Osteoblast (primary cell): ENCODE measurements at regions not wholly inside any gene's neighbourhood (a gene's known extent, or its start where the extent isn't known, plus 50 kb on each side); places are given as distances from the start of the nearest gene placed in this dataset.

Experiments used
- DNase-seq: peaks from one replicate; pipeline ENCODE4 v3.0.0; 2011; ENCODE audit warnings: low spot score, mixed read lengths; ENCODE audit not compliant: insufficient read length; ENCODE audit errors: missing footprints
- H2AFZ ChIP-seq: 2 replicates; pipeline ENCODE4 v1.6.0; 2011; ENCODE audit warnings: mild to moderate bottlenecking, low read length
- H3K27ac ChIP-seq: 2 replicates; pipeline ENCODE4 v1.5.1; 2011; ENCODE audit warnings: mild to moderate bottlenecking, low read depth, low read length, moderate library complexity
- H3K27me3 ChIP-seq: 2 replicates; pipeline ENCODE4 v1.6.0; 2012; ENCODE audit warnings: mild to moderate bottlenecking, control low read depth, inconsistent platforms, low read length, moderate library complexity; ENCODE audit not compliant: insufficient read depth
- H3K36me3 ChIP-seq: 2 replicates; pipeline ENCODE4 v1.5.1; 2011; ENCODE audit warnings: mild to moderate bottlenecking, low read length, control low read depth, moderate library complexity; ENCODE audit not compliant: insufficient read depth
- H3K4me1 ChIP-seq: 2 replicates; pipeline ENCODE4 v1.5.1; 2011; ENCODE audit warnings: mild to moderate bottlenecking, low read length, control low read depth, moderate library complexity; ENCODE audit not compliant: insufficient read depth
- H3K4me2 ChIP-seq: 2 replicates; pipeline ENCODE4 v1.6.0; 2011; ENCODE audit warnings: mild to moderate bottlenecking, low read length; ENCODE audit not compliant: insufficient read depth
- H3K4me3 ChIP-seq: fragments of 200-600 bp; sonication (generic); 3 replicates; pipeline ENCODE4 v1.5.1; 2012; ENCODE audit warnings: mild to moderate bottlenecking, low read length, inconsistent platforms; ENCODE audit not compliant: insufficient read depth
- H3K79me2 ChIP-seq: 2 replicates; pipeline ENCODE4 v1.6.0; 2012; ENCODE audit warnings: mild to moderate bottlenecking, low read length, control low read depth, inconsistent platforms; ENCODE audit not compliant: insufficient read depth
- H3K9me3 ChIP-seq: 2 replicates; pipeline ENCODE4 v1.5.1; 2011; ENCODE audit warnings: low read depth, low read length, control low read depth
- H4K20me1 ChIP-seq: 2 replicates; pipeline ENCODE4 v1.6.0; 2012; ENCODE audit warnings: mild to moderate bottlenecking, low read length, control low read depth; ENCODE audit not compliant: insufficient read depth
- CTCF ChIP-seq: IDR thresholded peaks from 2 replicates; pipeline ENCODE4 v1.5.1; 2011; ENCODE audit warnings: mild to moderate bottlenecking, low read depth, low read length, moderate library complexity; ENCODE audit errors: extremely low read depth

GRCh38 chr4:184563621-184564020 is 85.6 kb downstream of the CASP3 start:
- no peak for TF ChIP-seq CTCF
- Histone ChIP-seq H3K4me3 (no peak overlapping the region), H3K4me2 (no peak overlapping the region), H3K27me3 (no peaks in the 10 kb centered on the region), H2AFZ (no peak overlapping the region), H3K9me3 (no peaks in the 10 kb centered on the region), H4K20me1 (no peaks in the 10 kb centered on the region), H3K27ac (no peak overlapping the region), H3K79me2 (no peaks in the 10 kb centered on the region), H3K4me1 (no peaks in the 10 kb centered on the region), H3K36me3 (no peaks in the 10 kb centered on the region)
- no peak for DNase-seq

- no peaks in the 10 kb centered on the region for H3K4me1 ChIP-seq
- H3K36me3 ChIP-seq = no peaks in the 10 kb centered on the region
- H3K9me3 ChIP-seq = no peaks in the 10 kb centered on the region
- H3K4me3 ChIP-seq = no peak overlapping the region
- no peaks in the 10 kb centered on the region for H3K27me3 ChIP-seq
- H2AFZ ChIP-seq = no peak overlapping the region
- no peak for DNase-seq
- no peak for TF ChIP-seq CTCF
- no peaks in the 10 kb centered on the region for H3K79me2 ChIP-seq
- H3K4me2 ChIP-seq = no peak overlapping the region
- no peak overlapping the region for H3K27ac ChIP-seq
- no peaks in the 10 kb centered on the region for H4K20me1 ChIP-seq
Observed at GRCh38 chr4:184558996-184559395, 84.6 kb upstream of the IRF2 start.

- no peak for DNase-seq
- no peaks in the 10 kb centered on the region for H3K4me1 ChIP-seq
- no peak overlapping the region for H3K27ac ChIP-seq
- no peak overlapping the region for H3K4me3 ChIP-seq
- no peaks in the 10 kb centered on the region for H4K20me1 ChIP-seq
- H3K9me3 ChIP-seq = no peaks in the 10 kb centered on the region
- H3K27me3 ChIP-seq = peaks cover 3% of the 10 kb centered on the region
- no peaks in the 10 kb centered on the region for H3K36me3 ChIP-seq
- no peak for TF ChIP-seq CTCF
- no peak overlapping the region for H3K4me2 ChIP-seq
- H3K79me2 ChIP-seq = no peaks in the 10 kb centered on the region
- H2AFZ ChIP-seq = no peak overlapping the region
Observed at GRCh38 chr4:184553891-184554290, 79.5 kb upstream of the IRF2 start.

- H3K27ac ChIP-seq = no peak overlapping the region
- H4K20me1 ChIP-seq = no peaks in the 10 kb centered on the region
- H3K79me2 ChIP-seq = no peaks in the 10 kb centered on the region
- no peak for DNase-seq
- H3K4me2 ChIP-seq = no peak overlapping the region
- no peak overlapping the region for H2AFZ ChIP-seq
- no peaks in the 10 kb centered on the region for H3K36me3 ChIP-seq
- H3K4me1 ChIP-seq = no peaks in the 10 kb centered on the region
- H3K27me3 ChIP-seq = peaks cover 3% of the 10 kb centered on the region
- H3K9me3 ChIP-seq = no peaks in the 10 kb centered on the region
- no peak for TF ChIP-seq CTCF
- H3K4me3 ChIP-seq = no peak overlapping the region
Observed at GRCh38 chr4:184550476-184550875, 76.1 kb upstream of the IRF2 start.
